GM10847 (cell line): ENCODE measurements at regions not wholly inside any gene's neighbourhood (a gene's known extent, or its start where the extent isn't known, plus 50 kb on each side); places are given as distances from the start of the nearest gene placed in this dataset.

Source experiments
- POLR2A ChIP-seq: IDR thresholded peaks from 2 replicates; pipeline ENCODE4 v1.6.1; 2011; ENCODE audit not compliant: insufficient read length; ENCODE audit errors: extremely low read depth

DNA sequence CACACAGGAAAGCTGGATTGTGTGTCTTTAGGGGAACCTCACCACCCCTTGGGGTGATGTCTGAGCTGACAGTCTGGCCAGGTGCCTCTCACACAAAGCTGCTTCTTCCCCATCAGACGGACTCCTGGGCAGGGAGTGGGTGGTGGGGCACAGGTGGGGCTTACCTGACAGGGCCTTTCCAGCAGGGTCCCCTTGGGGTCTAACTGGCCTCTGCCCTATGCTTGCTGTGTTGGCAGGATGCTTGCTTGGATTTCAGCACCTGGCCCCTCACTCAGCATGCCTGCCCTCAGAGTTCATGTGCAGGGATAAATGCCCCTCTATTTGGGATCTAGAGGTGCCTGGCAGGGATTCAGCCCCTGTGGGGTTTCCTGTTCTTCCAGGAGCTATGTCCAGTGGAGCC lies 496.9 kb upstream of the ZMIZ1 start:
- no peak for TF ChIP-seq POLR2A

DNA sequence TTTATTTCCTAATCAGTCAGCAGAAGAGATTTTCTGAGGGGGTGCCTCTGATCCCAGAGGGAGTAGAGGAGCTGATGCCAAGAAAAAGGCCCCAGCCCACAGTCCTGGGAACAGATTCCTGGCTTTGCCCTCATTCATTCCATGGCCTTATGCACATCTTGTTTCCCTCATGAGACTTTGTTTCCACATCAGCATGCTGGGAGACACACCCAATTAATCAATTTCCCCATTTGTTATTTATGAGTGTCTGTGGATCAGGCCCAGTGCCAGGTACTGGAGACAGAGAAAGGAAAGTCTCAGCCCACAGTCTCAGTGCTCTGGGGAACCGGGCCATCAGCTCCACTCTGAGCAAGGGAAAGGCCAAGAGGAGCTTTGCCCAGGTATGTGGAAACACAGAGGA lies 496.2 kb upstream of the ZMIZ1 start:
- TF ChIP-seq POLR2A = no peak

DNA sequence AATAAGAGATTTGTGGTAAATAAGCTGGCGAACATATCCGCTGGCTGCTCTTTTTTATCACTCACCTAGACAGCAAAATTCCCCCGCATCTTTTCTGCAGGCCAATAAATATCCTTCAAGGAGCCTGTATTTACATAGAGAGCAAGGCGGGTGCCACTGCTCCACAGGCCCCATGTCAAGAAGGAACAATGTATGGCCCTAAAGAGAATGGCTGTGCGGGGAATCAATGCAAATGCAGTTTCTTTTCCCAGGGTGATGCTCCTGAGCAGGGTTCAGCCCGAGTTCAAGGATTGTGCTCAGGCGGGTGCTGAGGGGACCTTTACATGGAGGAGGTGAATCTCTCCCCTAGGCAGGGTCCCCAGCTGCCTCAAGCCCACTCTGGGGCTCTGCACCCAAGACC lies 494.2 kb upstream of the ZMIZ1 start:
- TF ChIP-seq POLR2A = no peak

DNA sequence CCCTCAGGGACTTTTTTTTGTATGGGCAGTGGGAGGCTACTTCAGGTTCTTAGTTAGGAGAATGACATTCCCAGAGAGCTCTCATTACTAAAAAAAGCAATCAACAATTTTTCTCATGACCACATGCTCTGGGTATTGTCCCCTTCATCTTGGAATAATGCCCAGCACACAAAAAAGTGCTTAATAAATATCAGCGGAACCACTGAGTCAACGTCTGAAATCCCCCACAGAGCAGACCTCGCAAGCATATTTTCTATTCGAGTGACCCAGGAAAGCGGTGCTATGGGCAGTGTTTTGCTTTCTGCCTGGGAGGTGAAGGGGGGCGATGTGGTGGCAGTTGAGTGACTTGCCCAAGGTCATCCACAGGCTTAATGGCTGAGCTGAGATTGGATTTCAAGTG lies 493.4 kb upstream of the ZMIZ1 start:
- TF ChIP-seq POLR2A = no peak

DNA sequence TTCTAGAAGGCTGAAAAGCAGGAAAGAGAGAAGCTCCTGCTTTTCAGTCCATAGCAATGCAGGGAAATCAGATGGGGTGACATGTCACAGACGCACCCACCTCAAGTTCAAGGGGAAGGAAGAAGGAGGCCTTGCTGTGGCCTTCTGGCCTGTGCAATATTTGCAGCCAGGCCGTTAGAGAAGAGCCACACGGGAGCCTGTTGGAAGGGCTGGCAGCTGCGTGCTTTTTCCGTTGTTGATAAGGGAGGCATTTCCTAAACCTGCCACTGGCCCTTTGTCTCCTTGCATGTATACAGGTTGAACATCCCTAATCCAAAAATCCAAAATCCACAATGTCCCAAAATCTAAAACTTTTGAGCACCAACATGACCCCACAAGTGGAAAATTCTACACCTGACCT lies 492.5 kb upstream of the ZMIZ1 start:
- TF ChIP-seq POLR2A = no peak

DNA sequence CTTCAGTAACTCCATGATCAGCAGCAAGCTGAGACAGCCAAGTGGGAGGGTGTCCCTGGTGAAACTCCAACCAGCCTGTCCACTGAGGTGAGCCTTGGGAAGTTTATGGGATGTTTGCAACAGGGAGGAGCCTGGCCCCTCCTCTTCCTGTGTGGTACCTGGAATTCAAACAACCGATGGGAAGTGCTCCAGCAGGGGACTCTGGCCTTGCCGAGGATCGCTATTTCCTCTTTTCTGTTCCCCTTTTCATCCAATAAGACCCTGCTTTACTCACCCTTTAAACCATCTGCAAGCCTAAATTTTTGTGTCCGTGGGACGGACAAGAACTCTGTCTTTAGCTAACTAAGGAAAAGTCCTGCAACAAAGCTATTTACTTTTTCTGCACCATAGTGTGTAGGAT lies 491.1 kb upstream of the ZMIZ1 start:
- TF ChIP-seq POLR2A = no peak

DNA sequence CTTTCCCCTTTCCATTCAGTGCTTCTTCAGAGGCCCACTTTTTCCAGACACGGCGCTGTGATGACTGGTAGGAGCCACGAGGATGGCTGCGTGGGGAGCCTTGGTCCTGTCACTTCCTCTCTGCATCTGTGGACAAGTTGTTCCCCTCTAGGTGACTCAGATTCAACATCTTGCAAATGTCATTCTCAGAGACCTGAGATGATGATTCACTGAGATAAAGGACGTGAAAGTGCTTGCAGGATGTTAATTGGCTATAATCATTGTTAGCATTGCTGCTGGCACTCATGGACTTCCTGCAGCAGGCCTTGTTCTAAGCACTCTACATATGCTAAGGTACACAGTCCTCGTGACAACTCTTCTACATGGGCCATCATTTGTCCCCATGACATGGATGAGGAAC lies 489.8 kb upstream of the ZMIZ1 start:
- TF ChIP-seq POLR2A = no peak

DNA sequence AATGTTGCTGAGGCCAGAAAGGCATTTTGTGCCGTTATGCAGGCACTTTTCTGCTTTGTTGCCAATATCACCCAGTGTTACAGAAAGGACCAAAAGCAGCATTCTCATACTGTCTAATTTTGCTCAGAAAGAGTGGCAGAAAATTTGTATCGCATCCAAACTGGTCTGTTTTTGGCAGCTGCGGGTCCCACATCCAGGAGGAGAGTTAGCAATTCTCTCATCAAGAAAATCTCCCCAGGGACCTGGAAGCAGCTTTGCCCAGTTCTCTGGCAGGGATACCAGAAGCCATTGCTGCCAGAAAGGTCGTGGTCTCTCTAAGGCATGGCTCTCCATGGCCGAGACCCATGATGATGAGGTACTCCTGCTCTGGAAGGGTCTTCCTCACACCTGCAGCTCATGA lies 489.2 kb upstream of the ZMIZ1 start:
- TF ChIP-seq POLR2A = no peak

DNA sequence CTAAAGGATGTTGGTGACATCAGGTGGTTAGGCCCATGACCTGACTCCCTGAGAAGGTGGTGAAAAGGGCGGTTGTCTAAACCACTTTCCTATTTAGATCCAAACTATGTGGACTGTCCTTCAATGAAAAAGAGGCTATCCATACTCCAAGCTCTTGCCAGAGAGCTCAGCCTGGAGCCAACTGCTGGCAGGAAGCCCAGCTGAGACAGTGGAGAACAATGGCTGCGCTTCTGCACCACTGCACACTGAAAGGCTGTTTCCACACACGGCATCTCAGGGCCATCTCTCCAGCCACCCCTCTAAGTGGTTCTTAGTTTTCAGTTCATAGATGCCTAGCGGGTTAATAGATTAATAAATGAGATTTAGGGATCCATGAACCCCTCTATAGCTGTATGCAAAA lies 488.8 kb upstream of the ZMIZ1 start:
- TF ChIP-seq POLR2A = no peak

DNA sequence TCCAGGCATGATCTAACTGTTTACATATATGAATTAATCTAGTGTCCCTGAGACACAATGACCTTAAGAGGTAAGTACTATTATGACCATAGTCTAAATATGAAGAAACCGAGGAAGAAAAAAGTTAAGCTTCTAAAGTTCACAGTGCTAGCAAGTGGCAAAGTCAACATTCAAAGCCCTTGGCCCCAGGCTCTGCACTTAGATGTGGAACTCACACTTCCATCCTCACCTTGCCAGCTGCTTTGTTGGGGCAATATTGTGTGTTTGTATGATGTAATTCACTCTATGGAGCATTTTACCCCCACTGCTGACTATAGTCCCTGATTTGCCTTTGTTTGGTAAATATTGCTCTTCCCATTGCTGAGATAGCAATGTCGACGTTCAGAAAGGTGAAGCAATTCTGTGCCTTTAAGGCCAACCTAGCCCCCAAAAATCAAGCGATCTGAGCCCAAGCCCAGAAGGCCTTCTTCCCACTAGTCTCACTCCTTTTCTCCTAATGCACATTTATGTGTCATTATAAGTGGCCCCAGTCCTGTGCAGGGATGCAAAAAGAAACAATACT lies 487.6 kb upstream of the ZMIZ1 start:
- no peak for TF ChIP-seq POLR2A

DNA sequence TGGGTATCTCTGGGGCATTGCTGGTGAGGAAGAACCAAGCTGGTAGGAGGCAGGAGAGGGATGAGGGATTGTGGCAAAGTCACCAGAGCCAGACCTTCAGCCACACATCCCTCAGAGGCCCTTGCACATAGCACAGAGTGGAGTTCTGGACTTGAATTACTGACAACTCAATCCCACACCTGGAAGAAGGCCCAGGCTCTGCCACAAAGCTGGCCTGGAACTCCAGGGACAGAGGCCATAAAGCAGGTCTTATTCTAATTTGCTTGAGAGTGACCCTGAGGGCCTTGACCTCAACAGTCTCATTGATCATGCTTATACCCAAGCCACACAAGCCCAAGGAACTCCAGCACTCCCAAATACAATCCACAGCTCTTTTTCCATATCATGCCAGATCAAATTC lies 486.2 kb upstream of the ZMIZ1 start:
- no peak for TF ChIP-seq POLR2A

DNA sequence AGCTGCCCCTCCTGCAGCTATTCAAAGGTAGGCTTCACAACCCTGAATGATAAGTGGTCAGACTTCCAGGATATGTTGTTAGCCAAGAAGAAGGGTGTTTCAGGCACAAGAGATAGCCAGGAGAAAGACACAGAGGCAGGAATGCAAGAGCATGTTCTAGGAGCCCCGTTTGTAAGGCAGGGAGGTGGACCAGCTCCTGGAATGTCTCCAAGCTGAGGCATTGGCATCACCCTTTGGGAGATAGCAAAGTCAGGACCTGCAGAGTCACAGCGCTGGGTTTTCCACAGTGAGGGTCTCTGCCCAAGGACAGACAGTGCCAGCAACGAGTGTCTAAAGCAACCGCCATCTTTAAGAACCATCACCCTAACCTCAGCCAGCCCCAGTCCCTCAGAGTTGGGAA lies 484.5 kb upstream of the ZMIZ1 start:
- TF ChIP-seq POLR2A = no peak

DNA sequence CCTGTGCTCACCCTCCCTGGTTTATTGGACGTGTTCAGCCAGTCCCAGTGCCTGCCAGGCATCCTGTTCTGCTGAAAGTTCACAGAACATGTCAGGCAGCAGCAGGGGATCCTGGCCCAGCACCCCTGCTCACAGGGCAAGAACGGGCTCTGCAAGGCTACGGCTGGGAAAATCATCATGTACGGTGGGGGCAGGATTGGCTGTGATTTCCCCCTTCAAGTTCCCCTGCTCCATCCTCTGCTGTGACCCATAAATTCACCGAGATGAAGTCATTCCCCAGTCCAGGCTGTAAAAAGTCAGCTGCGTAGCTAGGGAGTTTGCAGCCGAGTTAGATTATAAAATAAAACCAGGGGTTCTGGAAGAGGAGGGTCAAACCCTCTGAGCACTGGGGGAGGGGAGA lies 484.1 kb upstream of the ZMIZ1 start:
- no peak for TF ChIP-seq POLR2A

DNA sequence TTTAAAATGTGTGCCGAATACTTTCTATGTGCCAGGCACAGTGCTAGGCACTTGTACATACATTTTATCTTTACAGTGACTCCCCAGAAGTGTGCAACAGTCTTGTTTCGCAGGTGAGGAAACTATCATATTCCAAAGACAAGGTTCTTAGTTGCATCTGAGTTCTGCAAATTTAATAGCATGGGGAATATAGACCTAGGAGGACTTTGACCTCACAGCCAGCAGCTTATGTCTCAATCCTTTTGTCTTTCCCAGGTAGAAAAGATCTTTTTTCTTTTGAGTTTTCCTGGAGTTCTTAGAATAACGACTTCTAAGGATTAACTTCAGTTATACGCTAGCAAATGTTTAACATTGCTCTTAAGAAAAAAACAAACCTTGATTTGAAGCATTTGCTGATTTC lies 482.8 kb upstream of the ZMIZ1 start:
- no peak for TF ChIP-seq POLR2A

DNA sequence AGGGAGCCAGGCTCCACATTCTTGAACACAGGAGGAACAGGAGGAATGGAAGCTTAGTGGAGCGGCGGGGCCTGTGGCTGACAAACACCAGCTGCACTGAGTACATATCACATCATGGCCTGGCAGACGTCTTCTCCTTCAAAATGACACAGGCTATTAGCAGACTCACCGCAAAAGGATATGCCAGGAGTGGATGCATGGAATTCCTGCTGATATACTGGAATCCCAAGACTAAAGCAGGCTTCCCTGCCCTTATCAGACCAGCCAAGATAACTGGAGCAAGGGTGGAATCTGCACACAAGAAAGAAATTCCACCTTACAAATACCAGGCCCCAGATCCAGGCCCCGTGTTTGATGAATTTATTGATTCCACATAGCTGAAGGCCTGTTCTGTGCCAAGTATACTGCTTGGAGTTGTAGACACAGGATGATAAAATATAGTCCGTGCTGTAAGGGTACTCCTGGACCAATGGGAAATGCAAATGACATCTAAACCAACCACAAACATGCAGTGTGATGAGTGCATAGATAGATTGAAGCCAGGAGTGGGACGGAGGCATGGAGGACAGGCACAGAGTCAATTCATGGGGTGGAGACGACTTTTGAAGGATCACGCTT lies 480.5 kb upstream of the ZMIZ1 start:
- TF ChIP-seq POLR2A = no peak

DNA sequence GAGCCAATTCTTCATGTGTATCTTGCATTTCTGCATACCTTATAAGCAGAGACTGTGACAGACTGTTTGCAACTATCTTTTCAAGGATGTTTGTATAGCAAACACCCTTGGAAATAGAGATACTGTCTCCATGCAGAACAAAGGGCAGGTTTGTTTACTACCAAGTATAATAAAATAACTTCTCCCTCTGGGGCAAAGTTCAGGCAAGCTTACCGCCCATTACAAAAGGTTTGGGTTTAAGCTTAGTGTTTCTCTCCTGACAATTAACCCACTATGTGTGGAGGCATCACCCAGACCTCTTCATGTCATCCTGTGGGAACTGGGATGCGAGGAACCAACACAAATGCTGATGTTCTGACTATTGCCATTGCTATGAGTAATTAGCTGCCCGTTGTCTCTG lies 479.1 kb upstream of the ZMIZ1 start:
- TF ChIP-seq POLR2A = no peak

DNA sequence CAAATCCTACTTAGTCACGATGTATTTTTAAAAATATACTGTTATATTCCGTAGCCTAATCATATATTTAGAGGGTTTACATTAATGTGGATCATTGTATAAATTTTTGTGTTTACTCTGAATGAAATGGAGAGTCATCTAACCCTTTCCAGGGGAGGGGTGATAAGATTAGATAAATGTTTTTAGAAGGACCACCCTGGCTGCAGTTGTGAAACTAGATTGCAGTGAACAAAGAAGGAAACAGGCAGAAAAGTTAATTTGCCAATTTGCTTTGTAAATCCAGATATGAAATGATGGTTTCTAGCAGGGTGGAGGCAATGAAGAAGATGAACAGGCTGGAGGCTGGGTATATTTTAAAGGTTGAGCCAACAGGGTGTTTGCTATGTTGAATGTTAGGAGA lies 477.7 kb upstream of the ZMIZ1 start:
- no peak for TF ChIP-seq POLR2A

DNA sequence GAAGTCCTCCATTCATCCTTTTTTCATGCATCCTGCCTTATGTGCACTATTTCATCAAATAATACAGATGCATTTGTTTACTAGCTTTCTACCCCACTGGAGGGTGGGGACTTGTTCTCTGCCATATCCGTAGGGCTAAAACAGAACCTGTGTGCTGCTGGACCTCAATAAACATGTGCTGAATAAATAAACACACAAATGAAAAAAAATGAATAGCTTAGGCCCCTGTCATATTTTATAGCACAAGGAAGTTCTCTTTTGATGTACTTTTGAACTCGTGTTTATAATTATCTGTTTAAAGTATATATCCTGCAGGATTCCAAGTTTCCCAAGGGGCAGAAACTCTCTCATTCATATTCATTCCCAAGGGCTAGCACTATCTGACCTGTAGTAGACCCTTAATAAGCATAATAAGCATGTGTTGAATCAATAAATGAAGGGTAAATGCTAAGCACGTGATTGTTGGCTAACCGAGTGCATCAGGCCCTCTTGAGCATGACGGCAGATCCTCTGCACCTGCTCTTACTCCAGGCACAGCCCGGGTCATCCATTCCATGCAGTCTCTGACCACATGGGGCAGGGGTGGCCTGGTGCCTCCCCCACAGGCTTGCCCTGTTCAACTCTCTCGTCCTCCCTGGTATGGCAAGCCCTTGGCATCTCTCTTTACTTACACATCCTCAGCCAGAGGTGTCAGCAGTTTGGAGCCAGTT lies 474.1 kb upstream of the ZMIZ1 start:
- TF ChIP-seq POLR2A = no peak

DNA sequence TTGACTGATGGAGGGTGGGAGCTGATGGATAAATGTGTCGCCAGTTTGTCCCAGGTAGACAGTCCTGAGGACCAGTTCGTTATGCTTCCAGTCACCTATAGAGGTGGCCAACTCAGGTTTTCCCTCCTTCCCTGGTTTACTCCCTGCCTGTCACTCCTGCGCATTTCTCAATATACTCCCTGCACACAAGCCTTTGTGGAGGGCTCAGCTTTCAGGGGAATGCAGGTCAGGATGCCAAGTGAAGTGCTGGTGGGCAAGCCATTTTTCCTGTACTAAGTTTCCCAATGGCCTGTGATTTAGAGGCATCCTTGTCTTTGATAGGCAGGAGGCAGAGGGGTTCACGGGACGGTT lies 473.5 kb upstream of the ZMIZ1 start:
- no peak for TF ChIP-seq POLR2A
